NCI-H146 treated with DMSO at 0.1 percent for 48 hours (cell line): ENCODE measurements at regions not wholly inside any gene's neighbourhood (a gene's known extent, or its start where the extent isn't known, plus 50 kb on each side); places are given as distances from the start of the nearest gene placed in this dataset.
"Not testable (repeated sequence)": the region's sequence is repeated elsewhere in the genome, so short reads cannot be mapped to it uniquely, and the experiment has no call there.

Source experiments
- DNase-seq: peaks from one replicate; lab custom pipeline; 2025; ENCODE audit not compliant: unreplicated experiment; lab: John Stamatoyannopoulos, UW

DNA sequence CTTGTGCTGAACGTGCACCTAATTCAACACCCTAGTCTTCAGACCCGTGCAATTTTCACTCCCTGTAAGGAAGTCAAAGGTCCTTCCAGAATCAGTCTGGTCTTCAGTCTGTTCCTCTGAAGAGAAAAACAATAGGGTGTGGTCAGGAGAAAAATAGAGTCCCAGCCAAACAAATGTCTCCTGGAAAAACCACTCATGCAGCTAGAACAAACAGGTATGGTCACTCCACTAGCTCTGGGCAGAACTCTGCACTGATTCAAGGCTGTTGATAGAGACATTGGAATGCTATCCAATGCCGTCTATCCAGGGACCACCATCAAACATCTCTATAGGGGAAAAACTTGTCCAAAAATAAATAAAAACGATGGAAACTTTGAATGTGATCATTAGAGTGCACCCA is 81.8 kb upstream of the MAP3K1 start:
- no peak for DNase-seq

DNA sequence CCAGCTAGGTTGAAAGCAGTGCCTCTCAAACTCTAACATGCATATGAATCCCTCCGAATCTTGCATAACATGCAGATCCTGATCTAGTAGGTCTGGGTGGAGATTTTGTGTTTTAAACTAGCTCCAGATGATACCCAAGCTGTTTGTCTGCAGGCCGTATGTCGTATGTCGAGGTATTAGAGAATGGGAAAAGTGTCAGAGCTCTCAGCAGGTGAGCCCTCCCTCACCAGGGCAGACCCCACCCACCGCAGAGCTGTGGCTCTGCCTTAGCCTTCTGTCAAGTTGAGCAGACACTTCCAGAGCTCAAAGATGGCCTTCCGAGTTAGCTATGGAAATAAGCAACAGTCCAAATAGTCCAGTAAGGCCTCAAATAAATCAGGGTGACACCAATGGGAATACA is 83.2 kb upstream of the MAP3K1 start:
- DNase-seq: no peak

DNA sequence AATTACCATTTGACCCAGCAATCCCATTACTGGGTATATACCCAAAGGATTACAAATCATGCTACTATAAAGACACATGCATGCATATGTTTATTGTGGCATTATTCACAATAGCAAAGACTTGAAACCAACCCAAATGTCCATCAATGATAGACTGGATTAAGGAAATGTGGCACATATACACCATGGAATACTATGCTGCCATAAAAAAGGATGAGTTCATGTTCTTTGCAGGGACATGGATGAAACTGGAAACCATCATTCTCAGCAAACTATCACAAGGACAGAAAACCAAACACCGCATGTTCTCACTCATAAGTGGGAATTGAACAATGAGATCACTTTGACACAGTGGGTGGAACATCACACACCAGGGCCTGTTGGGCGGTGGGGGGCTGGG is 83.9 kb upstream of the MAP3K1 start:
- not testable (repeated sequence) for DNase-seq

DNA sequence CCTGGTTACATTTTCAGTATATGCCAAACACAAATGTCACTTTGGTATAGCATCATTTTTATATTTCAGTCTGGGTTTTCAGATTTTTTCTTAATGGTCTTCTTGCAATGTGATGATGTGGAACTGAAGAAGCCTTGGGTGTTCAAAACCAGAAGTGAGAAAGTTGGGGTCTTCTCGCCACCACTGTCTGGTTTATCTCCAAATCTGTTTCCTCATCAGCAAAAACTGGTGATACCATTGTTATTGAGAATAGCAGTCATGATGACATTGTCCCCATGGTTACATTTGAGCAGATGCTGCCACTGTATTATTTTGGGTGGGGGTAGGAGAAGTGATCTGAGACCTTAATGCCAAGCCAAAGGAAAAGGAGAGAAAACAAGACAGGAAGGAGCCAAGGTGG is 85.9 kb upstream of the MAP3K1 start:
- DNase-seq: no peak

DNA sequence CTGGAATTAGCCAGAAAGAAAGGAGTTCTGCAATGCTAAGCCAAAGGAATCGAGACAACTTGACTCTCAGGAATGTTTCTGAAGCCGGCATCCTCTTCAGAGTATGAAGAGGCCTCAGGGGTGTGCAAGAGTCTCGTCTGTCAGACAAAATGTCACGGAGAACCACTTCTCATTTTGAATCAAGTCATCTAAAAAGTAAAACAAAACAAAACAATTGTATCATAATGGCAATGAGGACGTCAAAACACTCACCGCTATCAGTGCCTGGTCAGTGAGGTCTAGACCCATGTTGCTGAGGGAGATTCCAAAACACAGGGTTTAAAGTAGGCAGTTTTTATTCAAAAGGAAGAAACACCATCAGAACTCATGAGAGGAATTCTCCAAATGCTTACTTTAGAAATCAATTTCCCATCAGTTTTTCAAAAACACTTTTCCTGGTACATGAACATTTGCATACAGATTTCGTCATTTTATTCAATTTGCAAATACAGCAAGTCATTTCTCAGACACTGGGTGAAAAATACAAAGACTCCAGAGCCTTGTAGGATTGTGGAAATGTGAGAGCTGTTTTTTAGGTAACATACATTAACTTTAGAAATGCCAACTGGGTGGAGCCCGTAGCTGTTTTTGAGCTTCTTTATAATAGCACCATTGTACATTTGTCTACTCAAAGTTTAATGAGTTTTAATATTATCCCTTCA is 89.5 kb upstream of the MAP3K1 start:
- no peak for DNase-seq

DNA sequence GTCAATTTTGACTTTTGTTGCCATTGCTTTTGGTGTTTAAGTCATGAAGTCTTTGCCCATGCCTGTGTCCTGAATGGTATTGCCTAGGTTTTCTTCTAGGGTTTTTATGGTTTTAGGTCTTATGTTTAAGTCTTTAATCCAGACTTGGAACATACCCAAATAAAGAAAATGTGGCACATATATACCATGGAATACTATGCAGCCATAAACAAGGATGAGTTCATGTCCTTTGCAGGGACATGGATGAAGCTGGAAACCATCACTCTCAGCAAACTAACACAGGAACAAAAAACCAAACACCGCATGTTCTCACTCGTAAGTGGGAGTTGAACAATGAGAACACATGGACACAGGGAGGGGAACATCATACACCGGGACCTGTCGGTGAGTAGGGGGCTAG is 90.5 kb upstream of the MAP3K1 start:
- DNase-seq: not testable (repeated sequence)

DNA sequence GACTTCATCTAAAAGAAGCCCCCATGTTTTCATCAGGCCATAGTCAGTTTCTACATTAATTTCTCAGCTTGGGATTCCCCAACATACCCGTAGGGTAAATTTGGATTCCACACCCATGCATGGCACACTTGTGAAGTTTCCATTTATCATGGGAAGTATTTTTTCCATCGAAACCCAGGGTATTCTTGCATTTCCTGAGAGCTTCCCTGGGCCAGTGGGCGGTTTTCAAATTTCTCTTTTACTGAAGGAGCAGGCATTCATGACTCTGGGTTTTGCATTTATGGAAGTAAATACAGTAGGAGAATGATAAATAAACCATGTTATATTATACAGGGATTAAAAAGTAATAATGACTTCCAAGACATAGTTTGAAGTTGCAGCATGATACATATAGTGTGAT is 93.0 kb upstream of the MAP3K1 start:
- no peak for DNase-seq

DNA sequence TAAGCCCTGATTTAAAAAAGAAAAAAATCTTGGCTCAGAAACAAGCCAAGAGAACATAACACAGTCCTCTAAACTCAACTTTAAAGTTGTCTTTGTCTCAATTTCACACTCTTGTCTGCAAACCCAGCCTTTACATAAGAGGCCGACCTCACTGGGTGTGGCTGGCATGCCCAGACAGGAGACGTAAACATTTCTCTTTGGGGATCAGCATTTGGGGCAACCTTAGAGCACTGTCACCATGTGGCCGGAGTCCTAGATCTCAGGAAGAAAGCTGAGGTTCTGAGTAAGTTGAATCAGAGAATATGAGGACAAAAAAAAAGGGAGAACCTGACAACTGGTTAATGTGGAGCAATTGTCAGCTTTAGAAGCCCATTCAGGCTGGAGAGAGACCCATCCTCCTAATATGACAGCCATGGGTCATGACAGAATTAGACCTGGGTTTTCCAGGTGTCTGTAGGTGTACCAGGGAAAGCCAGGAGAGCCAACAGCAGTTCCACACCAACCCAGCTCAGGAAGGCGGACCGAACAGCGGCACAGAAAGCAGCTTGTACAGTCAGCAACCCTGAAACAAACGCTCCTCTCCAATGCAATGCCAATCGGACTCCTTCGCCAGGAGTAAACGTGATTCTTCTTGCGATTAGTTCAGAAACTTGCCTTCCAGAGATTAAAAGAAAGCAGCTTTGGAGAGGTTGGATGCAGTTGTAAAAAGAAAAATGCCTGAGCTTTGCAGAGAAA is 97.9 kb upstream of the MAP3K1 start:
- DNase-seq: no peak

DNA sequence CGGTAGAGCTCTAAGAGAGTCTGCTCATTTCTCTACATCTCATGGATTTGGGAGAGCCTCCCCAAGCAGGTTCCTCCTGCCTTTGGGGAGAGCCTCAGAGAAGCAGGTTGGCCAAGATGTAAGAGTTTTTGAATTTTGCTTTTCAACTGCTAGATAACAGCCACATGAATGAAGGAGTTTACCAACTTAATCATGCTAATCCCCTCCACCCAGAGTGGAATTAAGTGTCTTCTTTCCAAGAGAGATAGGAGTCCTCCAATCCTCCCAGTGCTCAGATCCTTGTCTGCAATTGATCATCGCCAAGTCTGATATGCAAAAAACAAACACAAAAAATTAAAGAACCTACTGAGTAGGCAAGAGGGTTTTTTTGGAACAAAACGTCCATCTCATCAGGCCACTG is 99.4 kb upstream of the MAP3K1 start:
- no peak for DNase-seq

DNA sequence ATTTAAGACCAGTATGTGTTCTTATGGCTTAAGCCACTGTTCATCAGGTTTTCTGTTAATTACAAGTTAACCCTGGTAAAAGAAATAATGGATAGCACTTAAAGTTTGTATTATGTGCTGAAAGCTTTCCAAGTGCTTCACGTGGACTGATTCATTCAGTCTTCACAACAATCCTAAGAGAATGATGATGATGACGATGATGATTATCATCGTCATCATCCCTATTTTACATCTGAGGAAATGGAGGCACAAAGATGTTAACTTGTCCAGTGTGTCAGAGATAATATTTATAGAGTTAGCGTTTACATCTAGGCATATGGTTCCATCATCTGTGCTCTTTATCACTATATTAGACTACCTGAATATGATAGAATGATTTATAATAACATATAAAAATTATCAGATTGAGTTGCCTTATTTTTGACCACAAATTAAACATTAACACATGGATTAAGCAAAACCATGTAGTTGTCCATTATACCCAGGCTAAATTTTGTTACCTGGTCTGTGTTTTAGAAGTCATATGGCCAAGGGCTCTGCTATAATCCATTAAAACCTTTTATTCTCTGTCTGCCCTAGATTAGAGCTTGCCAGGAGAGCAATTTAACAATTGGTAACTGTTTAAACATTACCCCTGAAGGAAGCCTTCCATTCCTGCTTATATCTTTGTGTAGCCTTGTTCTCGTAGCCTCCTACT is 102.3 kb upstream of the MAP3K1 start:
- peak; percentile 69 for DNase-seq

DNA sequence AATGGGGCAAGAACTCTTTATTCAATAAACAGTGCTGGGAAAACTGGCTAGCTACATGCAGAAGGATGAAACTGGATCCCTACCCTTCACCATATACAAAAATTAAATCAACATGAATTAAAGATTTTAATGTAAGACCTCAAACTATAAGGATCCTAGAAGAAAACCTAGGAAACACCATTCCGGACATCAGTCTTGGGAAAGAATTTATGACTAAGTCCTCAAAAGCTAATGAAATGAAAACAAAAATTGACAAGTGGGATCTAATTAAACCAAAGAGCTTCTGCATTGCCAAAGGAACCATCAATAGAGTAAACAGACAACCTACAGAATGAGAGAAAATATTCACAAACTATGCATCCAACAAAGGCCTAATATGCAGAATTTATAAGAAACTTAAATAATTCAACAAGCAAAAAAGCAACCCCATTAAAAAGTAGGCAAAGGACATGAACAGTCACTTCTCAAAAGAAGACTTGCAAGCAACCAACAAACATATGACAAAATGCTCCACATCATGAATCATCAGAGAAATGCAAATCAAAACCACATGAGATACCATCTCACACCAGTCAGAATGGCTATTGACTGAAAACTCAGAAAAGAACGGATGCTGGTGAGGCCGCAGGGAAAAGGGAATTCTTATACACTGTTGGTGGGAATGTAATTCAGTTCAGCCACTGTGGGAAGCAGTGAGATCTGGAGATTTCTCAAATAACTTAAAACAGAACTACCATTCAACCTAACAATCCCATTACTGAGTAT is 104.3 kb upstream of the MAP3K1 start:
- no peak for DNase-seq

DNA sequence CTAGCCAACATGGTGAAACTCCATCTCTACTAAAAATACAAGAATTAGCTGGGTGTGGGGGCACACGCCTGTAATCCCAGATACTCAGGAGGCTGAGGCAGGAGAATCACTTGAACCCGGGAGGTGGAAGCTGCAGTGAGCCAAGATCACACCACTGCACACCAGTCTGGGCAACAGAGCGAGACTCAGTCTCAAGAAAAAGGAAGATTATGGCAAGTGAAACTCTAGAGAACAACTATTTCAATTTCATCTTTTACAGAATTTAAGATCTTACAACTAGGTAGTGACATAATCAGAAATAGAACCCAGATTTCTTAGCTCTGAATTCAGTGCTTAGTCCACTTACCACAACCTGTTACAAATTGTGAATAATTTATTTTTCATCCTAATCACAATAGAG is 108.8 kb upstream of the MAP3K1 start:
- no peak for DNase-seq

DNA sequence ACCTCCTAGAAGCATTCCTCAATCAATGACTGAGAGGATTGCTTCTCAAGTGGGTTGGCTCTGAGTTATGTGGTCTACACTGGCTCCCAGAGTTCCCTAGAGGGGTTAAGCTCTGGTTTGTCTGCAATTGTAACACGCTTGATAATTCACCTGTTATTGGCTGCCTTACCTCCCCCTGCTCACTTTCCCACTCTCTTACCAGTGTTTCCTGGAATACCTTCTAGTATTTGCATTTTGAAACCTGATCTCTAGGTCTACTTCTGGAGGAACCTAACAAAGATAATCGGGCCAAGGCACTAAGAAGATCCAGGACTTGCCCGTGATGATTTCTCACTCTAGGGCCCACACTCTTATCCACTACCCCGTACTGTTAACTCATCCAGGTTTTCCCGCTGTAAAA is 110.1 kb upstream of the MAP3K1 start:
- DNase-seq: peak; percentile 18

DNA sequence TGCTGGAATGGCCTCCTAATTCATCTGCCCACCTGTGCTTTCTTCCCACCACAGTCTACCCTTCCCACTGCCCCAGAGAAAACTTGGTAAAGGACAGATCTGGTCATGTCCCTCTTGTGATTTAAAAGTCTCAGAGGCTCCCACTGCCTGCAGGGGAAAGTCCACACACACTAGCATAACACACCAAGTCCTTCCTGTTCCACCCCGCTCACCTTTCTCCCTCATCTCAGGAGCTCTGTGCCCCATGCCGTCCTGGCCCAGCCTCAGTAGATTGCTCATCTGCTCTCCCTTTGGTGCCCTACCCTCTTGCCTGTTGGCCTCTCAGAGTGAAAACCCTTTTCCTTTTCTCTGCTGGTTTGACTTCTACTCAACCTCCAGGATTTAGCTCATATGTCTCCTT is 111.4 kb upstream of the MAP3K1 start:
- DNase-seq: no peak

DNA sequence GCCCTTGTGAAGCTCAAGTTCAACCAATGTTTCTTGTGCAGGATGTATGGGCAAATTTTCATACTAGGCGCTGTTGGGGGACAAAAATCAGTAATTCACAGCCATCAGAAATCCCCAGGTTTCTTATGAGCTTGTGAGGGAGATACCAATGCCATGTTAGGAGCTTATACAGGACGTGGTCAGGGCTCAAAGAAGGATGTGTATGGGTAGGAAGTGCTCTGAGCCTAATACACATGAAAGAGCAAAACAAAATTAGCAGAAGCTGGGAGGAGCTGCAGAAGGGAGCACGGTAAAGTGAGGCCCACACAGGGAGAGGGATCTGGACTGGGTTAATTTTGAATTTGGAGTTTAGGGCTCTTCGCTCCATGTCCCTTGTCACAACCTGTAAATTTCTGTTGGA is 114.6 kb upstream of the MAP3K1 start:
- no peak for DNase-seq

DNA sequence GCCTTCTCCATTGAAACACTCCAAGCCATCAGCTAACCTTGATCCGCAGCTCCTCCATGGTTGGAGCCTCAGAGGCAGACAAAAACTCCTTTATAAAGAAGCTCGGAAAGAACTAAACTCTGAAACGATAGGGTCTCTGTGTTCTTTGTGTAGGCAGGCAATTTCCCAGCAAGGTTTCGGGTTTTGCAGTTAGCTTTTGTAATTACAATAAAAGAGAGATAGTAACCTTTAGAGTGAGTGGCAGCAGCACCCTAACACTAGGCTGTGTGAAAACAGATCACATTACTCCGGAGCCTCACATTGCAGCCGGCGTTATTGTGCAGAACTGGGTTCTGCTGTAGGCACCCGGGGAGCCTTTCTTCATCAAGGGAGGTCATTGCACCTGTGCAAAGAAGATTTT is 115.8 kb upstream of the MAP3K1 start:
- peak; percentile 91 for DNase-seq

DNA sequence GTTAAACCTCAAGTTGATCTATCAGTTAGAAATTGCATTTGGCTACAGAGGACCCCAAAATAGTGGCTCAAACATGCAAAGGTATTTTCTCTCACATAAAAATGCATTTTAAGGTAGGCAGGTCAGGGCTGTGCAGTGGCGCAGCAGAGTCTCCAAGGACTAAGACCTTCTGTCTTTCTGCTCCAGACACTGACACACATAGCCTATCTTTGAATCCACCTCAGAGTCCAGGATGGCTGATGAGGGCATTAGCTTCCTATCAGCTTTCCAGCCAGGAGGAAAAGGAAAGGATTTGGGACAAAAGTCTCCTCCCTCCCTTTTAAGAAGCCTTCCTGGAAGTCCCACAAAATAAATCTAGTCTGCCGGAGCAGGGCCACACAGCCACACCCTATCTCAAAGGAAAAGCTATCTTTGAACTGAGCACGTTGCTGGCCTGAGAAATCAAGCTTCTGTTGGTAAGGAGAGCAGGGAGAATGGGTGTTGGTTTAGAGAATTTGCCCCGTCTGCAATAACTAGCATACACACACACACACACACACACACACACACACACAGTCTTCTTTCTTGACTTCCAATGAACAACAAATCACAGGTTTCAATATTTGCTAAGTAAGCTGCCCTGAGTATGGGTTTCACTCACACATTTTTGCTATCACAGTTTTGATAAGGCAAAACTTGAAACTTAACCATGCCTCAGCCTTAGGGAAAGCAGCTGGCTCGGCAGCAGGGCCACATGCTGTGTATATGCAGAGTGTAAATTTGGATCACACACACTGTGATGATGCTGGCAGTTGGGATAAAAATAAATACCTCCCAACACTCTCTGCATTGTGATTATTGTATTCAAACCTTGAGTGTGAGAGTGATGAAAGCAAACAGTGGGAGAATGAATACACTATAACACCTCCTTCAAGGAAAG is 116.6 kb upstream of the MAP3K1 start:
- DNase-seq: peak; percentile 84

DNA sequence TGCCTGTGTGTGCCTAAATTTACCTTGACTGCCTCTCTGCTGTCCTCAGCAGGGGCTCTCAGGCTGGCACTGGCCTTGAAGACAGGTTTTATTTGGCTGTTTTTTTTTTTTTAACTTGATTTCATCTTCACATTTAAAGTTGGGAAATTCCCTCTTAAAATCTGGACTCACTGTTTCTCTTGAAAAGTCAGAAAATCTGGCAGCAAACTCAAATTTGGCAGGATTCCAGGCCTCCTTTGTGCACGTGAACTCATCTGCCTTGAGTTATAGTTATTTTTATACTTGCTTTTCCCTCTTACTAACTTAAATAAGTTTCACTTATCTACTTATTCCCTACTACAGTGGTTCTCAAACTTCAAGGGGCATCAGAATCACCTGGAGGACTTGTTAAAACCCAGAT is 118.4 kb upstream of the MAP3K1 start:
- no peak for DNase-seq

DNA sequence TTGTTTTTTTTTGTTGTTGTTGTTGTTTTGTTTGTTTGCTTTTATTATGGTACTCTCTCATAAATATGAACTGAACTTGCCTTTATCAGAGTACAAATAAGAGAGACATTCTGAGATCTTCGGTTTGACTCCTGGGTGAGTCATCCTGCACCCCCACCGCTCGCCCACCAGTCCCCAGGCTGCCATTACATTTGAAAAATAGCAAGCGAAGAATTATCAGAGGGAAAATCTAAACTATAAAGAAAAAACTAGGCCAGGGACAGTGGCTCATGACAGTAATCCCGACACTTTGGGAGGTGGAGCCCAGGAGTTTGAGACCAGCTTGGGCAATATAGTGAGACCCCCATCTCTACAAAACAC is 122.1 kb upstream of the MAP3K1 start:
- DNase-seq: no peak

DNA sequence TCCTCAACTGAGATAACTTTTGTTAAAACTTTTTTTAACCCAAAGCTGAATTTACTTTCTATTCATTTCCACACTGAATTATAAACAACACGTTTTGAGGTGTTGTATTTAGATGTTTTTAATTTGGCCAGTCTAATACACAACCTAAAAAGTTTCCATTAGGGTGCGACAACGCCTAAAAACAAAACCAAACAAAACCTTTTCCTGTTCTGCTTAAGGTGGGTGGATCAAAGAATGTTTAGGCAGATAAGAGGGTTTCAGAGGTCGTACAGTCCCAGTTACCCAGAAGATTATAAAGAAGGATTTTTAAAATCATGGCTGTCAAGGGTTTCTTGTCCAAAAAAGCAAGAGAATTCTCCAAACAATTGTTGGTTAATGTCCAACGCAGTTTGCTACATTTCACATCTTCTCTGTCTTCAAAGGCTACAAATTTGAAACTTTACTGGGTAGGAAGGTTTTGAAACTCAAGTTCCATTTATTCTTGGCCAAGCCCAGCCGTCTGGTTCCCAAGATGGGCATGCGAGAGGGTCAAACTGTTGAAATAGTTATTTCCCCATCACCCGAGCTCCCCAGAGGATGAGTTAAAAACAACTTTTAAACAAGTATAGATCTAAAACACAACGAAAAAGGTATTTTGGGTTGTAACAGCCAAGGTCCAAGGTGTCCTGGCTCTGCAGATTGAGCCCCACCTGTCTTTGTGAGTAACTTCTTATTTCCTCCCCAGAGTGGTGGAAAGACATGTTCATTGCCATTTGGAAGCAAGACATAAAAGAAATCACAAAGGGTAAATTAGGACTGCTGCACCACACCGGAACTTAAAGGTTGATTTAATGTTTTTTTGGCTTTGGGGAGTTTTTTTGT is 122.8 kb upstream of the MAP3K1 start:
- no peak for DNase-seq
